NCI-H1092 (cell line): ENCODE measurements at regions not wholly inside any gene's neighbourhood (a gene's known extent, or its start where the extent isn't known, plus 50 kb on each side); places are given as distances from the start of the nearest gene placed in this dataset.

Source experiments
- DNase-seq: peaks from one replicate; lab custom pipeline; 2025; lab: John Stamatoyannopoulos, UW

- no peak for DNase-seq
Observed at GRCh38 chr14:94717808-94718207, 52.1 kb downstream of the GSC start.

GRCh38 chr14:94716976-94717375, 52.9 kb downstream of the GSC start:
- DNase-seq, result no peak

GRCh38 chr14:94713115-94713514, 56.8 kb downstream of the GSC start:
- no peak for DNase-seq

GRCh38 chr14:94710731-94711130, 59.2 kb downstream of the GSC start:
- DNase-seq, result no peak

- DNase-seq, result no peak
Observed at GRCh38 chr14:94707494-94707893, 62.4 kb downstream of the GSC start.

- no peak for DNase-seq
Observed at GRCh38 chr14:94706133-94706532, 63.8 kb downstream of the GSC start.

- DNase-seq, result no peak
Observed at GRCh38 chr14:94702629-94703028, 67.3 kb downstream of the GSC start.

- no peak for DNase-seq
Observed at GRCh38 chr14:94701861-94702370, 68.0 kb downstream of the GSC start.

- DNase-seq, result no peak
Observed at GRCh38 chr14:94700336-94700735, 69.6 kb downstream of the GSC start.

GRCh38 chr14:94699831-94700230, 70.1 kb downstream of the GSC start:
- no peak for DNase-seq

GRCh38 chr14:94697773-94698556, 71.9 kb downstream of the GSC start:
- no peak for DNase-seq

GRCh38 chr14:94696518-94696917, 73.4 kb downstream of the GSC start:
- DNase-seq, result no peak

- no peak for DNase-seq
Observed at GRCh38 chr14:94695231-94695630, 74.7 kb downstream of the GSC start.

- no peak for DNase-seq
Observed at GRCh38 chr14:94691660-94692034, 78.3 kb downstream of the GSC start.

- DNase-seq, result no peak
Observed at GRCh38 chr14:94690896-94691659, 78.8 kb downstream of the GSC start.

GRCh38 chr14:94690486-94690885, 78.3 kb downstream of the SERPINA3 start:
- DNase-seq, result no peak

GRCh38 chr14:94689985-94690400, 77.8 kb downstream of the SERPINA3 start:
- DNase-seq, result no peak

- DNase-seq, result peak; percentile 28
Observed at GRCh38 chr14:94689218-94689984, 77.2 kb downstream of the SERPINA3 start.

- DNase-seq, result no peak
Observed at GRCh38 chr14:94686511-94687160, 74.4 kb downstream of the SERPINA3 start.

- no peak for DNase-seq
Observed at GRCh38 chr14:94685681-94686485, 73.7 kb downstream of the SERPINA3 start.

- no peak for DNase-seq
Observed at GRCh38 chr14:94685166-94685581, 73.0 kb downstream of the SERPINA3 start.
